NCI-H2196 (cell line): ENCODE measurements at regions not wholly inside any gene's neighbourhood (a gene's known extent, or its start where the extent isn't known, plus 50 kb on each side); places are given as distances from the start of the nearest gene placed in this dataset.
A peak's percentile ranks its signal among the peaks of the same experiment; 100 is the strongest.
"Not testable (repeated sequence)": the region's sequence is repeated elsewhere in the genome, so short reads cannot be mapped to it uniquely, and the experiment has no call there.

ENCODE experiments used
- DNase-seq: peaks from one replicate; lab custom pipeline; 2025; ENCODE audit not compliant: unreplicated experiment; lab: John Stamatoyannopoulos, UW

GRCh38 chr17:77332981-77333685 is 192.4 kb downstream of the SEC14L1 start:
- DNase-seq: no peak

- no peak for DNase-seq
Measured at GRCh38 chr17:77337150-77337549, 196.4 kb downstream of the SEC14L1 start.

GRCh38 chr17:77341069-77341541 is 200.3 kb downstream of the SEC14L1 start:
- no peak for DNase-seq

GRCh38 chr17:77342656-77342990 is 201.9 kb downstream of the SEC14L1 start:
- not testable (repeated sequence) for DNase-seq

- no peak for DNase-seq
Measured at GRCh38 chr17:77343031-77343800, 202.4 kb downstream of the SEC14L1 start.

- no peak for DNase-seq
Measured at GRCh38 chr17:77344038-77344437, 203.3 kb downstream of the SEC14L1 start.

- DNase-seq: peak; percentile 27
Measured at GRCh38 chr17:77345260-77345910, 204.6 kb downstream of the SEC14L1 start.

GRCh38 chr17:77346765-77347164 is 206.0 kb downstream of the SEC14L1 start:
- no peak for DNase-seq

GRCh38 chr17:77347544-77347943 is 206.8 kb downstream of the SEC14L1 start:
- DNase-seq: no peak

GRCh38 chr17:77349976-77350830 is 209.4 kb downstream of the SEC14L1 start:
- DNase-seq: no peak

- no peak for DNase-seq
Measured at GRCh38 chr17:77352441-77352840, 211.7 kb downstream of the SEC14L1 start.

- no peak for DNase-seq
Measured at GRCh38 chr17:77352996-77353395, 212.2 kb downstream of the SEC14L1 start.

GRCh38 chr17:77353684-77354419 is 213.1 kb downstream of the SEC14L1 start:
- DNase-seq: no peak

- DNase-seq: no peak
Measured at GRCh38 chr17:77354420-77354669, 213.6 kb downstream of the SEC14L1 start.

- DNase-seq: no peak
Measured at GRCh38 chr17:77354670-77355455, 214.1 kb downstream of the SEC14L1 start.

GRCh38 chr17:77356109-77356689 is 215.4 kb downstream of the SEC14L1 start:
- DNase-seq: no peak

GRCh38 chr17:77356690-77357201 is 216.0 kb downstream of the SEC14L1 start:
- DNase-seq: no peak

GRCh38 chr17:77358801-77359200 is 218.0 kb downstream of the SEC14L1 start:
- no peak for DNase-seq

- DNase-seq: no peak
Measured at GRCh38 chr17:77359236-77359635, 218.5 kb downstream of the SEC14L1 start.
